IPS-20b (cell line): ENCODE measurements at regions not wholly inside any gene's neighbourhood (a gene's known extent, or its start where the extent isn't known, plus 50 kb on each side); places are given as distances from the start of the nearest gene placed in this dataset.

Experiments
- H3K27ac ChIP-seq: one replicate; pipeline ENCODE4 v1.5.1; 2013; ENCODE audit warnings: low read length
- H3K27me3 ChIP-seq: 2 replicates; pipeline ENCODE4 v1.6.1; 2013; ENCODE audit warnings: mild to moderate bottlenecking, low read length, inconsistent platforms; ENCODE audit not compliant: insufficient read depth
- H3K36me3 ChIP-seq: 2 replicates; pipeline ENCODE4 v1.6.1; 2013; ENCODE audit warnings: low read depth, mild to moderate bottlenecking, inconsistent platforms, low read length, moderate library complexity; ENCODE audit not compliant: insufficient read depth
- H3K4me1 ChIP-seq: 2 replicates; pipeline ENCODE4 v1.6.1; 2013; ENCODE audit warnings: mild to moderate bottlenecking, control low read depth, inconsistent platforms, low read length, moderate library complexity; ENCODE audit not compliant: insufficient read depth
- H3K4me3 ChIP-seq: 2 replicates; pipeline ENCODE4 v1.5.1; 2013; ENCODE audit warnings: mild to moderate bottlenecking, low read length, inconsistent platforms
- H3K9ac ChIP-seq: 2 replicates; pipeline ENCODE4 v1.6.1; 2013; ENCODE audit warnings: low read depth, mild to moderate bottlenecking, inconsistent platforms, low read length, moderate library complexity
- H3K9me3 ChIP-seq: 2 replicates; pipeline ENCODE4 v1.6.1; 2013; ENCODE audit warnings: mild to moderate bottlenecking, low read depth, low read length, inconsistent platforms; ENCODE audit not compliant: insufficient read depth

GRCh38 chr16:79977940-79978836 lies 377.7 kb upstream of the MAF start:
- no peak overlapping the region for H3K27ac ChIP-seq
- no peak overlapping the region for H3K4me3 ChIP-seq
- H3K9me3 ChIP-seq, result no peaks in the 10 kb centered on the region
- H3K27me3 ChIP-seq, result no peaks in the 10 kb centered on the region
- no peak overlapping the region for H3K9ac ChIP-seq
- H3K36me3 ChIP-seq, result no peaks in the 10 kb centered on the region
- H3K4me1 ChIP-seq, result 0 out of 2 replicates have a peak, but pooled peaks cover 3% of the 10 kb centered on the region

GRCh38 chr16:79973320-79973719 lies 372.8 kb upstream of the MAF start:
- no peaks in the 10 kb centered on the region for H3K27me3 ChIP-seq
- H3K9ac ChIP-seq, result no peak overlapping the region
- H3K4me3 ChIP-seq, result no peak overlapping the region
- no peak overlapping the region for H3K27ac ChIP-seq
- H3K9me3 ChIP-seq, result no peaks in the 10 kb centered on the region
- H3K4me1 ChIP-seq, result no peaks in the 10 kb centered on the region
- no peaks in the 10 kb centered on the region for H3K36me3 ChIP-seq

- H3K4me3 ChIP-seq, result no peak overlapping the region
- no peaks in the 10 kb centered on the region for H3K36me3 ChIP-seq
- no peaks in the 10 kb centered on the region for H3K27me3 ChIP-seq
- no peaks in the 10 kb centered on the region for H3K9me3 ChIP-seq
- no peaks in the 10 kb centered on the region for H3K4me1 ChIP-seq
- H3K9ac ChIP-seq, result no peak overlapping the region
- no peak overlapping the region for H3K27ac ChIP-seq
Measured at GRCh38 chr16:79972053-79972704, 371.6 kb upstream of the MAF start.

GRCh38 chr16:79971237-79971572 lies 370.7 kb upstream of the MAF start:
- Histone ChIP-seq H3K9ac (no peak overlapping the region), H3K27ac (no peak overlapping the region), H3K27me3 (no peaks in the 10 kb centered on the region), H3K9me3 (no peaks in the 10 kb centered on the region), H3K36me3 (no peaks in the 10 kb centered on the region), H3K4me3 (no peak overlapping the region), H3K4me1 (no peaks in the 10 kb centered on the region)

- no peak overlapping the region for H3K4me3 ChIP-seq
- no peak overlapping the region for H3K9ac ChIP-seq
- H3K9me3 ChIP-seq, result no peaks in the 10 kb centered on the region
- H3K27me3 ChIP-seq, result no peaks in the 10 kb centered on the region
- no peak overlapping the region for H3K27ac ChIP-seq
- no peaks in the 10 kb centered on the region for H3K4me1 ChIP-seq
- no peaks in the 10 kb centered on the region for H3K36me3 ChIP-seq
Measured at GRCh38 chr16:79970551-79971236, 370.2 kb upstream of the MAF start.

- Histone ChIP-seq H3K4me1 (no peaks in the 10 kb centered on the region), H3K27ac (no peak overlapping the region), H3K9me3 (no peaks in the 10 kb centered on the region), H3K9ac (no peak overlapping the region), H3K36me3 (no peaks in the 10 kb centered on the region), H3K4me3 (no peak overlapping the region), H3K27me3 (no peaks in the 10 kb centered on the region)
Measured at GRCh38 chr16:79970087-79970486, 369.6 kb upstream of the MAF start.

- H3K36me3 ChIP-seq, result no peaks in the 10 kb centered on the region
Measured at GRCh38 chr16:79969458-79969857, 368.9 kb upstream of the MAF start.

GRCh38 chr16:79966226-79966625 lies 365.7 kb upstream of the MAF start:
- Histone ChIP-seq H3K9me3 (no peaks in the 10 kb centered on the region), H3K4me3 (no peak overlapping the region), H3K4me1 (no peaks in the 10 kb centered on the region; the same call in 1 of the 2 replicates), H3K9ac (no peak overlapping the region), H3K27ac (no peak overlapping the region), H3K27me3 (no peaks in the 10 kb centered on the region), H3K36me3 (no peaks in the 10 kb centered on the region)

More at GRCh38 chr16:79969458-79969857, 368.9 kb upstream of the MAF start:
- H3K27me3 ChIP-seq, result no peaks in the 10 kb centered on the region
- H3K4me1 ChIP-seq, result no peaks in the 10 kb centered on the region
- no peaks in the 10 kb centered on the region for H3K9me3 ChIP-seq
- H3K9ac ChIP-seq, result no peak overlapping the region
- H3K27ac ChIP-seq, result no peak overlapping the region
- H3K4me3 ChIP-seq, result no peak overlapping the region

GRCh38 chr16:79965718-79966117 lies 365.2 kb upstream of the MAF start:
- Histone ChIP-seq H3K27me3 (no peaks in the 10 kb centered on the region), H3K27ac (no peak overlapping the region), H3K9me3 (no peaks in the 10 kb centered on the region), H3K9ac (no peak overlapping the region), H3K36me3 (no peaks in the 10 kb centered on the region), H3K4me1 (no peaks in the 10 kb centered on the region; the same call in 1 of the 2 replicates), H3K4me3 (no peak overlapping the region)

- no peaks in the 10 kb centered on the region for H3K9me3 ChIP-seq
Measured at GRCh38 chr16:79964104-79964503, 363.6 kb upstream of the MAF start.

GRCh38 chr16:79962962-79963361 lies 362.4 kb upstream of the MAF start:
- Histone ChIP-seq H3K9me3 (no peaks in the 10 kb centered on the region), H3K27ac (no peak overlapping the region), H3K9ac (no peak overlapping the region), H3K27me3 (no peaks in the 10 kb centered on the region), H3K4me1 (no peaks in the 10 kb centered on the region; the same call in 1 of the 2 replicates), H3K36me3 (no peaks in the 10 kb centered on the region), H3K4me3 (no peak overlapping the region)

More at GRCh38 chr16:79964104-79964503, 363.6 kb upstream of the MAF start:
- Histone ChIP-seq H3K27me3 (no peaks in the 10 kb centered on the region), H3K27ac (no peak overlapping the region), H3K9ac (no peak overlapping the region), H3K4me3 (no peak overlapping the region), H3K36me3 (no peaks in the 10 kb centered on the region), H3K4me1 (no peaks in the 10 kb centered on the region; the same call in 1 of the 2 replicates)
